ENCODE measurements at regions not wholly inside any gene's neighbourhood (a gene's known extent, or its start where the extent isn't known, plus 50 kb on each side); places are given as distances from the start of the nearest gene placed in this dataset.

DNA sequence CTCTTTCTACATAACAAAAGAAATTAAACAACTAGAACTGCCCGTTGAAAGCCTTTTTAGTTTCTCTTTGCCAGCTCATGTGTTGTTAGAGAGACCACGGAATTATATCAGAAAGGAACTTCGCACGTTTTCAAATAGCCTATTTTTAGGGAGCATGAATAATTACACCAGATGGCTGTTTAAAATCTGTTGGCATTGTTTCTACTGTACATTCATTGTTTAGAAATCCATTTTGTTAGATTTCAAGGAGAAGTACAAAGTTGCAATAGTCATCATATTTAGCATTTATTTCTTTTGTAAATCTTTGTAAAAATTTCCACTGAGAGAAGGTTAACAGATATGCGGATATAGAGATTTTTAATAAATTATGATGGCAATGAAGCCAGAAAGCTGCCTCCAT is 403.0 kb upstream of the HS3ST1 start:
- DNase-seq (ENCODE audit: low spot score) (no peak), ATAC-seq (no peak)
- Histone ChIP-seq H3K27ac (ENCODE audit: low read depth) (no peak overlapping the region), H3K4me1 (ENCODE audit: insufficient read depth) (no peaks in the 10 kb centered on the region; the same call in 1 of the 2 replicates), H3K36me3 (ENCODE audit: insufficient read depth) (peaks cover 4% of the 10 kb centered on the region; the same call in 1 of the 2 replicates), H3K9me2 (ENCODE audit: insufficient read depth) (no peaks in the 10 kb centered on the region; the same call in 1 of the 2 replicates), H3F3A (replicated peaks; ENCODE audit: low read depth) (no peaks in the 10 kb centered on the region), H3K79me2 (replicated peaks; ENCODE audit: insufficient read depth) (no peaks in the 10 kb centered on the region), H3K27me3 (ENCODE audit: insufficient read depth) (no peaks in the 10 kb centered on the region), H3K4me2 (no peak overlapping the region), H3K4me3 (no peak overlapping the region), H4K20me1 (replicated peaks; ENCODE audit: insufficient read depth) (no peaks in the 10 kb centered on the region), H2AFZ (no peak overlapping the region)
- no peaks in the 10 kb centered on the region for H3K9me3 Mint-ChIP-seq
- H3K36me3 Mint-ChIP-seq (ENCODE audit: low read depth): peaks cover 3% of the 10 kb centered on the region; the same call in 1 of the 3 replicates
- H3K4me3 Mint-ChIP-seq: no peak overlapping the region
- no peak overlapping the region; the same call in 1 of the 2 replicates for H3K27ac Mint-ChIP-seq
- TF ChIP-seq CREB1 (CRISPR knock-in tag; IDR thresholded peaks at IDR 0.05; ENCODE audit: low read depth) (no peak), EZH2 (IDR thresholded peaks at IDR 0.05; ENCODE audit: low read depth, unreplicated experiment) (no peak)
- H3K27me3 Mint-ChIP-seq (ENCODE audit: insufficient read depth, low read depth, poor library complexity): no peaks in the 10 kb centered on the region
- H3K4me1 Mint-ChIP-seq: peaks cover 10% of the 10 kb centered on the region; the same call in 2 of the 3 replicates

DNA sequence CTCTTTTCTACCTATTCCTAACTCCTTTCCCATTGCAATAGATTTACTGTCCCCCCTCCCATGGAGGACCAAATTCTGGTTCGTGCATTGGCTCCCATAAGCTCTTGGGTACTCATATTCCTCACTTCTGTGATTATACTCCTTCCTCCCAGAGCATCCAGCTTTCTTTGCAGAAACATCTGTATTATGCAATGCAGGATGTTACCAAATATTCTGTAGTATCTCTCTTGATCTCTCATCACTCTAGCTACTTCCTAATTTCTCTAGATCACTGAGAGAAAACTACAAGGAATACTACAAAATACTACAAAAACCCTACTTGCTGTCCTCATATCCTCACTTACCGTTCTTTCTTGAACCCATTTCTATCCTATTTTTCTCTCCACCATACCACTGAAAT is 395.9 kb upstream of the HS3ST1 start:
- no peak for ATAC-seq

More for the DNA sequence above, 395.9 kb upstream of the HS3ST1 start:
- Mint-ChIP-seq H3K4me1 (peaks cover 22% of the 10 kb centered on the region), H3K4me3 (no peak overlapping the region), H3K36me3 (ENCODE audit: low read depth) (peaks cover 19% of the 10 kb centered on the region), H3K27me3 (ENCODE audit: insufficient read depth, low read depth, poor library complexity) (peaks cover 3% of the 10 kb centered on the region), H3K9me3 (no peaks in the 10 kb centered on the region; the same call in none of the 3 replicates), H3K27ac (no peak overlapping the region)
- H2AFZ ChIP-seq: no peak overlapping the region
- no peak overlapping the region for H3K4me3 ChIP-seq
- TF ChIP-seq, protein P1, sequence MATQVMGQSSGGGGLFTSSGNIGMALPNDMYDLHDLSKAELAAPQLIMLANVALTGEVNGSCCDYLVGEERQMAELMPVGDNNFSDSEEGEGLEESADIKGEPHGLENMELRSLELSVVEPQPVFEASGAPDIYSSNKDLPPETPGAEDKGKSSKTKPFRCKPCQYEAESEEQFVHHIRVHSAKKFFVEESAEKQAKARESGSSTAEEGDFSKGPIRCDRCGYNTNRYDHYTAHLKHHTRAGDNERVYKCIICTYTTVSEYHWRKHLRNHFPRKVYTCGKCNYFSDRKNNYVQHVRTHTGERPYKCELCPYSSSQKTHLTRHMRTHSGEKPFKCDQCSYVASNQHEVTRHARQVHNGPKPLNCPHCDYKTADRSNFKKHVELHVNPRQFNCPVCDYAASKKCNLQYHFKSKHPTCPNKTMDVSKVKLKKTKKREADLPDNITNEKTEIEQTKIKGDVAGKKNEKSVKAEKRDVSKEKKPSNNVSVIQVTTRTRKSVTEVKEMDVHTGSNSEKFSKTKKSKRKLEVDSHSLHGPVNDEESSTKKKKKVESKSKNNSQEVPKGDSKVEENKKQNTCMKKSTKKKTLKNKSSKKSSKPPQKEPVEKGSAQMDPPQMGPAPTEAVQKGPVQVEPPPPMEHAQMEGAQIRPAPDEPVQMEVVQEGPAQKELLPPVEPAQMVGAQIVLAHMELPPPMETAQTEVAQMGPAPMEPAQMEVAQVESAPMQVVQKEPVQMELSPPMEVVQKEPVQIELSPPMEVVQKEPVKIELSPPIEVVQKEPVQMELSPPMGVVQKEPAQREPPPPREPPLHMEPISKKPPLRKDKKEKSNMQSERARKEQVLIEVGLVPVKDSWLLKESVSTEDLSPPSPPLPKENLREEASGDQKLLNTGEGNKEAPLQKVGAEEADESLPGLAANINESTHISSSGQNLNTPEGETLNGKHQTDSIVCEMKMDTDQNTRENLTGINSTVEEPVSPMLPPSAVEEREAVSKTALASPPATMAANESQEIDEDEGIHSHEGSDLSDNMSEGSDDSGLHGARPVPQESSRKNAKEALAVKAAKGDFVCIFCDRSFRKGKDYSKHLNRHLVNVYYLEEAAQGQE (IDR thresholded peaks at IDR 0.05; ENCODE audit: unreplicated experiment): no peak
- TF ChIP-seq STAT1 (IDR thresholded peaks at IDR 0.05; ENCODE audit: unreplicated experiment) (no peak), EZH2 (IDR thresholded peaks at IDR 0.05; ENCODE audit: low read depth, unreplicated experiment) (no peak), EZH2phosphoT487 (IDR thresholded peaks at IDR 0.05; ENCODE audit: unreplicated experiment) (no peak), CREB1 (CRISPR knock-in tag; IDR thresholded peaks at IDR 0.05; ENCODE audit: low read depth) (no peak), ZNF331 (CRISPR knock-in tag; IDR thresholded peaks at IDR 0.05; ENCODE audit: low read depth) (no peak), POLR2AphosphoS5 (IDR thresholded peaks at IDR 0.05; ENCODE audit: low read depth) (no peak), ZNF114 (CRISPR knock-in tag; IDR thresholded peaks at IDR 0.05) (no peak)
- TF ChIP-seq, protein P2, sequence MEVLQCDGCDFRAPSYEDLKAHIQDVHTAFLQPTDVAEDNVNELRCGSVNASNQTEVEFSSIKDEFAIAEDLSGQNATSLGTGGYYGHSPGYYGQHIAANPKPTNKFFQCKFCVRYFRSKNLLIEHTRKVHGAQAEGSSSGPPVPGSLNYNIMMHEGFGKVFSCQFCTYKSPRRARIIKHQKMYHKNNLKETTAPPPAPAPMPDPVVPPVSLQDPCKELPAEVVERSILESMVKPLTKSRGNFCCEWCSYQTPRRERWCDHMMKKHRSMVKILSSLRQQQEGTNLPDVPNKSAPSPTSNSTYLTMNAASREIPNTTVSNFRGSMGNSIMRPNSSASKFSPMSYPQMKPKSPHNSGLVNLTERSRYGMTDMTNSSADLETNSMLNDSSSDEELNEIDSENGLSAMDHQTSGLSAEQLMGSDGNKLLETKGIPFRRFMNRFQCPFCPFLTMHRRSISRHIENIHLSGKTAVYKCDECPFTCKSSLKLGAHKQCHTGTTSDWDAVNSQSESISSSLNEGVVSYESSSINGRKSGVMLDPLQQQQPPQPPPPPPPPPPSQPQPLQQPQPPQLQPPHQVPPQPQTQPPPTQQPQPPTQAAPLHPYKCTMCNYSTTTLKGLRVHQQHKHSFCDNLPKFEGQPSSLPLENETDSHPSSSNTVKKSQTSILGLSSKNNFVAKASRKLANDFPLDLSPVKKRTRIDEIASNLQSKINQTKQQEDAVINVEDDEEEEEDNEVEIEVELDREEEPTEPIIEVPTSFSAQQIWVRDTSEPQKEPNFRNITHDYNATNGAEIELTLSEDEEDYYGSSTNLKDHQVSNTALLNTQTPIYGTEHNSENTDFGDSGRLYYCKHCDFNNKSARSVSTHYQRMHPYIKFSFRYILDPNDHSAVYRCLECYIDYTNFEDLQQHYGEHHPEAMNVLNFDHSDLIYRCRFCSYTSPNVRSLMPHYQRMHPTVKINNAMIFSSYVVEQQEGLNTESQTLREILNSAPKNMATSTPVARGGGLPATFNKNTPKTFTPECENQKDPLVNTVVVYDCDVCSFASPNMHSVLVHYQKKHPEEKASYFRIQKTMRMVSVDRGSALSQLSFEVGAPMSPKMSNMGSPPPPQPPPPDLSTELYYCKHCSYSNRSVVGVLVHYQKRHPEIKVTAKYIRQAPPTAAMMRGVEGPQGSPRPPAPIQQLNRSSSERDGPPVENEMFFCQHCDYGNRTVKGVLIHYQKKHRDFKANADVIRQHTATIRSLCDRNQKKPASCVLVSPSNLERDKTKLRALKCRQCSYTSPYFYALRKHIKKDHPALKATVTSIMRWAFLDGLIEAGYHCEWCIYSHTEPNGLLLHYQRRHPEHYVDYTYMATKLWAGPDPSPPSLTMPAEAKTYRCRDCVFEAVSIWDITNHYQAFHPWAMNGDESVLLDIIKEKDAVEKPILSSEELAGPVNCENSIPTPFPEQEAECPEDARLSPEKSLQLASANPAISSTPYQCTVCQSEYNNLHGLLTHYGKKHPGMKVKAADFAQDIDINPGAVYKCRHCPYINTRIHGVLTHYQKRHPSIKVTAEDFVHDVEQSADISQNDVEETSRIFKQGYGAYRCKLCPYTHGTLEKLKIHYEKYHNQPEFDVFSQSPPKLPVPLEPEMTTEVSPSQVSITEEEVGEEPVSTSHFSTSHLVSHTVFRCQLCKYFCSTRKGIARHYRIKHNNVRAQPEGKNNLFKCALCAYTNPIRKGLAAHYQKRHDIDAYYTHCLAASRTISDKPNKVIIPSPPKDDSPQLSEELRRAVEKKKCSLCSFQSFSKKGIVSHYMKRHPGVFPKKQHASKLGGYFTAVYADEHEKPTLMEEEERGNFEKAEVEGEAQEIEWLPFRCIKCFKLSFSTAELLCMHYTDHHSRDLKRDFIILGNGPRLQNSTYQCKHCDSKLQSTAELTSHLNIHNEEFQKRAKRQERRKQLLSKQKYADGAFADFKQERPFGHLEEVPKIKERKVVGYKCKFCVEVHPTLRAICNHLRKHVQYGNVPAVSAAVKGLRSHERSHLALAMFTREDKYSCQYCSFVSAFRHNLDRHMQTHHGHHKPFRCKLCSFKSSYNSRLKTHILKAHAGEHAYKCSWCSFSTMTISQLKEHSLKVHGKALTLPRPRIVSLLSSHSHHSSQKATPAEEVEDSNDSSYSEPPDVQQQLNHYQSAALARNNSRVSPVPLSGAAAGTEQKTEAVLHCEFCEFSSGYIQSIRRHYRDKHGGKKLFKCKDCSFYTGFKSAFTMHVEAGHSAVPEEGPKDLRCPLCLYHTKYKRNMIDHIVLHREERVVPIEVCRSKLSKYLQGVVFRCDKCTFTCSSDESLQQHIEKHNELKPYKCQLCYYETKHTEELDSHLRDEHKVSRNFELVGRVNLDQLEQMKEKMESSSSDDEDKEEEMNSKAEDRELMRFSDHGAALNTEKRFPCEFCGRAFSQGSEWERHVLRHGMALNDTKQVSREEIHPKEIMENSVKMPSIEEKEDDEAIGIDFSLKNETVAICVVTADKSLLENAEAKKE (CRISPR knock-in tag; IDR thresholded peaks at IDR 0.05): no peak
- TF ChIP-seq, protein P3, sequence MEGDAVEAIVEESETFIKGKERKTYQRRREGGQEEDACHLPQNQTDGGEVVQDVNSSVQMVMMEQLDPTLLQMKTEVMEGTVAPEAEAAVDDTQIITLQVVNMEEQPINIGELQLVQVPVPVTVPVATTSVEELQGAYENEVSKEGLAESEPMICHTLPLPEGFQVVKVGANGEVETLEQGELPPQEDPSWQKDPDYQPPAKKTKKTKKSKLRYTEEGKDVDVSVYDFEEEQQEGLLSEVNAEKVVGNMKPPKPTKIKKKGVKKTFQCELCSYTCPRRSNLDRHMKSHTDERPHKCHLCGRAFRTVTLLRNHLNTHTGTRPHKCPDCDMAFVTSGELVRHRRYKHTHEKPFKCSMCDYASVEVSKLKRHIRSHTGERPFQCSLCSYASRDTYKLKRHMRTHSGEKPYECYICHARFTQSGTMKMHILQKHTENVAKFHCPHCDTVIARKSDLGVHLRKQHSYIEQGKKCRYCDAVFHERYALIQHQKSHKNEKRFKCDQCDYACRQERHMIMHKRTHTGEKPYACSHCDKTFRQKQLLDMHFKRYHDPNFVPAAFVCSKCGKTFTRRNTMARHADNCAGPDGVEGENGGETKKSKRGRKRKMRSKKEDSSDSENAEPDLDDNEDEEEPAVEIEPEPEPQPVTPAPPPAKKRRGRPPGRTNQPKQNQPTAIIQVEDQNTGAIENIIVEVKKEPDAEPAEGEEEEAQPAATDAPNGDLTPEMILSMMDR (conservative IDR thresholded peaks at IDR 0.05; ENCODE audit: low read depth in 2 of 2): no peak
- no peaks in the 10 kb centered on the region for H3K27me3 ChIP-seq (ENCODE audit: insufficient read depth)
- H3K36me3 ChIP-seq (ENCODE audit: insufficient read depth): peaks cover 4% of the 10 kb centered on the region; the same call in 1 of the 2 replicates
- peaks cover 11% of the 10 kb centered on the region for H3K9me2 ChIP-seq (ENCODE audit: insufficient read depth)
- DNase-seq (ENCODE audit: low spot score): no peak
- no peaks in the 10 kb centered on the region for H4K20me1 ChIP-seq (replicated peaks; ENCODE audit: insufficient read depth)
- H3K4me2 ChIP-seq: no peak overlapping the region
- peaks cover 25% of the 10 kb centered on the region for H3K4me1 ChIP-seq (ENCODE audit: insufficient read depth)
- H3K79me2 ChIP-seq (replicated peaks; ENCODE audit: insufficient read depth): no peaks in the 10 kb centered on the region
- H3K27ac ChIP-seq (ENCODE audit: low read depth): no peak overlapping the region
- no peaks in the 10 kb centered on the region for H3F3A ChIP-seq (replicated peaks; ENCODE audit: low read depth)
